Astrocyte (in vitro differentiated cells and primary cell): ENCODE measurements at regions not wholly inside any gene's neighbourhood (a gene's known extent, or its start where the extent isn't known, plus 50 kb on each side); places are given as distances from the start of the nearest gene placed in this dataset.

Source experiments
- DNase-seq: peaks from one replicate; pipeline ENCODE4 v3.0.0-alpha.2; 2010; ENCODE audit warnings: low read depth
- FAIRE-seq: peaks from 2 replicates; lab custom pipeline; 2011; peaks lifted over from hg19 to GRCh38; lab: Jason Lieb, UNC
- H2AFZ ChIP-seq: 2 replicates; pipeline ENCODE4 v1.6.0; 2012; ENCODE audit warnings: low read depth, low read length, inconsistent platforms
- H3K27ac ChIP-seq: 2 replicates; pipeline ENCODE4 v1.5.1; 2011; ENCODE audit warnings: low read depth, low read length, inconsistent platforms
- H3K27me3 ChIP-seq: 2 replicates; pipeline ENCODE4 v1.6.0; 2011; ENCODE audit warnings: low read length, inconsistent platforms; ENCODE audit not compliant: insufficient read depth
- H3K36me3 ChIP-seq: 2 replicates; pipeline ENCODE4 v1.5.1; 2011; ENCODE audit warnings: low read length, inconsistent platforms; ENCODE audit not compliant: insufficient read depth
- H3K4me1 ChIP-seq: 2 replicates; pipeline ENCODE4 v1.5.1; 2011; ENCODE audit warnings: low read length, inconsistent platforms; ENCODE audit not compliant: insufficient read depth
- H3K4me2 ChIP-seq: 2 replicates; pipeline ENCODE4 v1.6.0; 2012; ENCODE audit warnings: low read length, inconsistent platforms
- H3K4me3 ChIP-seq: 2 replicates; pipeline ENCODE4 v1.5.1; 2011; ENCODE audit warnings: low read depth, mild to moderate bottlenecking, low read length, inconsistent platforms; ENCODE audit not compliant: insufficient read depth
- H3K79me2 ChIP-seq: 2 replicates; pipeline ENCODE4 v1.6.0; 2012; ENCODE audit warnings: mild to moderate bottlenecking, low read length, inconsistent platforms; ENCODE audit not compliant: insufficient read depth
- H3K9ac ChIP-seq: 2 replicates; pipeline ENCODE4 v1.6.0; 2012; ENCODE audit warnings: mild to moderate bottlenecking, low read length, inconsistent platforms
- H3K9me3 ChIP-seq: 2 replicates; pipeline ENCODE4 v1.5.1; 2012; ENCODE audit warnings: low read depth, mild to moderate bottlenecking, low read length, inconsistent platforms; ENCODE audit not compliant: insufficient read depth
- H4K20me1 ChIP-seq: 2 replicates; pipeline ENCODE4 v1.6.0; 2012; ENCODE audit warnings: low read length, inconsistent platforms; ENCODE audit not compliant: insufficient read depth
- H3K27ac Mint-ChIP-seq: one replicate; pipeline ENCODE4 v1.8.0; 2021; ENCODE audit warnings: mild to moderate bottlenecking, mixed read lengths; ENCODE audit not compliant: unreplicated experiment
- H3K27me3 Mint-ChIP-seq: one replicate; pipeline ENCODE4 v1.8.0; 2021; ENCODE audit warnings: low read depth, mixed read lengths; ENCODE audit not compliant: unreplicated experiment
- H3K36me3 Mint-ChIP-seq: one replicate; pipeline ENCODE4 v1.8.0; 2021; ENCODE audit warnings: low read depth, mixed read lengths; ENCODE audit not compliant: unreplicated experiment
- H3K4me1 Mint-ChIP-seq: one replicate; pipeline ENCODE4 v1.8.0; 2021; ENCODE audit warnings: low read depth, mixed read lengths; ENCODE audit not compliant: unreplicated experiment
- H3K4me3 Mint-ChIP-seq: one replicate; pipeline ENCODE4 v1.8.0; 2021; ENCODE audit warnings: mild to moderate bottlenecking, moderate library complexity, mixed read lengths; ENCODE audit not compliant: unreplicated experiment
- H3K9me3 Mint-ChIP-seq: one replicate; pipeline ENCODE4 v1.8.0; 2021; ENCODE audit warnings: mild to moderate bottlenecking, mixed read lengths; ENCODE audit not compliant: unreplicated experiment
- EZH2 ChIP-seq: IDR thresholded peaks from 2 replicates; pipeline ENCODE4 v1.6.1; 2012; ENCODE audit warnings: mild to moderate bottlenecking, low read length, inconsistent platforms; ENCODE audit not compliant: insufficient read depth
- TF ChIP-seq, protein P1 (sequence below): IDR thresholded peaks from 2 replicates; pipeline ENCODE4 v1.5.1; 2011; ENCODE audit warnings: low read depth, mild to moderate bottlenecking, inconsistent platforms, low read length, moderate library complexity; ENCODE audit not compliant: insufficient read depth

DNA sequence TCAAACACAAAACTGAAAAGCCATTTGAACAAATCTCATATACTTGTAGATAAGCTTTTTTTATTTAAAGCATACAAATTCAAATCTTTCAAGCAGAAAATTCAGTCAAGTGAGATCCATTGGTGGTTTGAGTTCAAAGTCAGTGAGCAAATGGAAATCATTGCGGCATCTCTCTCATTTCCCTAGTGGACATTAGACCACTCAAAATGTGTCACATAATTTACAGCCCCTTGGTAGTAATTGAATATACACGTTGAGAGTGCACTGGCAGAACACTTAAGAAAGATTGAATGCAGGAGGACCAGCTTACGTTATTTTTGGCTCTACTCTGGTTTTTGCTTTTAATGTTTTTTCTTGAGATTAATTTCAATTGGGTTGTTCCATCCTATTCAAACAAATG lies 633.7 kb downstream of the USP25 start:
- Mint-ChIP-seq H3K9me3 (no peaks in the 10 kb centered on the region), H3K36me3 (no peaks in the 10 kb centered on the region), H3K4me3 (no peak overlapping the region), H3K27me3 (no peaks in the 10 kb centered on the region), H3K4me1 (no peaks in the 10 kb centered on the region), H3K27ac (no peak overlapping the region)
- H3K4me3 ChIP-seq = no peak overlapping the region
- H3K36me3 ChIP-seq = no peaks in the 10 kb centered on the region
- H3K9ac ChIP-seq = no peak overlapping the region
- no peak overlapping the region for H3K27ac ChIP-seq
- DNase-seq (no peak), FAIRE-seq (no peak)
- no peaks in the 10 kb centered on the region for H3K9me3 ChIP-seq
- no peaks in the 10 kb centered on the region for H4K20me1 ChIP-seq
- H3K4me2 ChIP-seq = no peak overlapping the region
- TF ChIP-seq, protein P1, sequence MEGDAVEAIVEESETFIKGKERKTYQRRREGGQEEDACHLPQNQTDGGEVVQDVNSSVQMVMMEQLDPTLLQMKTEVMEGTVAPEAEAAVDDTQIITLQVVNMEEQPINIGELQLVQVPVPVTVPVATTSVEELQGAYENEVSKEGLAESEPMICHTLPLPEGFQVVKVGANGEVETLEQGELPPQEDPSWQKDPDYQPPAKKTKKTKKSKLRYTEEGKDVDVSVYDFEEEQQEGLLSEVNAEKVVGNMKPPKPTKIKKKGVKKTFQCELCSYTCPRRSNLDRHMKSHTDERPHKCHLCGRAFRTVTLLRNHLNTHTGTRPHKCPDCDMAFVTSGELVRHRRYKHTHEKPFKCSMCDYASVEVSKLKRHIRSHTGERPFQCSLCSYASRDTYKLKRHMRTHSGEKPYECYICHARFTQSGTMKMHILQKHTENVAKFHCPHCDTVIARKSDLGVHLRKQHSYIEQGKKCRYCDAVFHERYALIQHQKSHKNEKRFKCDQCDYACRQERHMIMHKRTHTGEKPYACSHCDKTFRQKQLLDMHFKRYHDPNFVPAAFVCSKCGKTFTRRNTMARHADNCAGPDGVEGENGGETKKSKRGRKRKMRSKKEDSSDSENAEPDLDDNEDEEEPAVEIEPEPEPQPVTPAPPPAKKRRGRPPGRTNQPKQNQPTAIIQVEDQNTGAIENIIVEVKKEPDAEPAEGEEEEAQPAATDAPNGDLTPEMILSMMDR = no peak
- no peak for TF ChIP-seq EZH2
- H3K27me3 ChIP-seq = no peaks in the 10 kb centered on the region
- H2AFZ ChIP-seq = no peak overlapping the region
- H3K79me2 ChIP-seq = no peaks in the 10 kb centered on the region
- no peaks in the 10 kb centered on the region for H3K4me1 ChIP-seq

GRCh38 chr21:16366207-16366606 lies 636.4 kb downstream of the USP25 start:
- Mint-ChIP-seq H3K9me3 (no peaks in the 10 kb centered on the region), H3K27me3 (no peaks in the 10 kb centered on the region), H3K36me3 (no peaks in the 10 kb centered on the region), H3K4me1 (no peaks in the 10 kb centered on the region), H3K27ac (no peak overlapping the region), H3K4me3 (no peak overlapping the region)
- FAIRE-seq (no peak), DNase-seq (no peak)
- no peak overlapping the region for H3K9ac ChIP-seq
- H3K4me2 ChIP-seq = no peak overlapping the region
- H3K27me3 ChIP-seq = no peaks in the 10 kb centered on the region
- no peak overlapping the region for H3K27ac ChIP-seq
- H3K4me3 ChIP-seq = no peak overlapping the region
- no peaks in the 10 kb centered on the region for H3K4me1 ChIP-seq
- TF ChIP-seq, protein P1 = no peak
- no peak overlapping the region for H2AFZ ChIP-seq
- H3K9me3 ChIP-seq = no peaks in the 10 kb centered on the region
- H3K36me3 ChIP-seq = no peaks in the 10 kb centered on the region
- no peaks in the 10 kb centered on the region for H3K79me2 ChIP-seq
- H4K20me1 ChIP-seq = no peaks in the 10 kb centered on the region

DNA sequence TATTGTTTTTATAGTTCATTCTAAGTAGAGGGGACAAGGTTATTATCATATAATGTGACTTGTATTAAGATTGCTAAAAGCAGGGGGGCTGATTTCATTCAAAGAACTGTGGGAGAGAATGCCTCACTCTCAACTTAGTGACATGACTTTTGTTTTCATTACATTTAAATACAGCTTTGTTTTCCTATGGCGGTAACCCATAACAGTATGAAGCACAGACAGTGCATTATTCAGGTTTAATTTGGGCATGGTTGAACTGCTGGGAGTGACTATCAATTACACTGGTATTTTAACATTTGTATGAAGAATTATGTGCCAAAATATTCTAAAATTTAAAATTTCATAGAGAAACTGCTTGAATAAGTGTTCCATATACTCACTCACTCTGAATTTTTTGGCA lies 637.3 kb downstream of the USP25 start:
- H3K4me3 Mint-ChIP-seq = no peak overlapping the region
- TF ChIP-seq, protein P1 = no peak
- no peak for TF ChIP-seq EZH2
- H3K79me2 ChIP-seq = no peaks in the 10 kb centered on the region
- H3K4me1 ChIP-seq = no peaks in the 10 kb centered on the region
- no peak for FAIRE-seq
- no peaks in the 10 kb centered on the region for H3K9me3 Mint-ChIP-seq
- no peaks in the 10 kb centered on the region for H3K9me3 ChIP-seq
- no peaks in the 10 kb centered on the region for H3K27me3 Mint-ChIP-seq
- H3K27ac Mint-ChIP-seq = no peak overlapping the region
- H3K36me3 Mint-ChIP-seq = no peaks in the 10 kb centered on the region
- DNase-seq = no peak
- H3K27ac ChIP-seq = no peak overlapping the region
- H3K9ac ChIP-seq = no peak overlapping the region
- no peaks in the 10 kb centered on the region for H4K20me1 ChIP-seq
- H3K27me3 ChIP-seq = no peaks in the 10 kb centered on the region
- no peak overlapping the region for H3K4me2 ChIP-seq
- H2AFZ ChIP-seq = no peak overlapping the region
- H3K4me1 Mint-ChIP-seq = no peaks in the 10 kb centered on the region
- no peaks in the 10 kb centered on the region for H3K36me3 ChIP-seq
- H3K4me3 ChIP-seq = no peak overlapping the region
